DOHH2 (cell line): ENCODE measurements at regions not wholly inside any gene's neighbourhood (a gene's known extent, or its start where the extent isn't known, plus 50 kb on each side); places are given as distances from the start of the nearest gene placed in this dataset.

Experiments used
- H3F3A ChIP-seq: fragments of 200-600 bp; sonication (generic), shearing (Covaris generic); 2 replicates; pipeline ENCODE4 v1.6.0; 2016; ENCODE audit warnings: antibody characterized with exemption, mild to moderate bottlenecking; ENCODE audit not compliant: control insufficient read depth, insufficient read depth
- H3K27ac ChIP-seq: fragments of 200-600 bp; sonication (generic); 2 replicates; pipeline ENCODE4 v1.5.1; 2014; ENCODE audit warnings: low read depth, mild to moderate bottlenecking, low read length, moderate library complexity
- H3K27me3 ChIP-seq: fragments of 200-600 bp; sonication (generic); 2 replicates; pipeline ENCODE4 v1.6.1; 2014; ENCODE audit warnings: mild to moderate bottlenecking, low read length, mixed read lengths; ENCODE audit not compliant: control insufficient read depth
- H3K36me3 ChIP-seq: fragments of 200-600 bp; sonication (generic); 2 replicates; pipeline ENCODE4 v1.6.1; 2014; ENCODE audit warnings: mild to moderate bottlenecking, low read length, moderate library complexity, mixed read lengths; ENCODE audit not compliant: control insufficient read depth
- H3K4me1 ChIP-seq: fragments of 200-600 bp; sonication (generic); 2 replicates; pipeline ENCODE4 v1.6.1; 2014; ENCODE audit warnings: mild to moderate bottlenecking, low read length, mixed read lengths; ENCODE audit not compliant: control insufficient read depth
- H3K4me2 ChIP-seq: fragments of 200-600 bp; sonication (generic); 2 replicates; pipeline ENCODE4 v1.6.0; 2014; ENCODE audit warnings: mild to moderate bottlenecking, low read length, moderate library complexity
- H3K4me3 ChIP-seq: fragments of 200-600 bp; sonication (generic); 2 replicates; pipeline ENCODE4 v1.5.1; 2014; ENCODE audit warnings: mild to moderate bottlenecking, low read length, mixed read lengths
- H3K79me2 ChIP-seq: fragments of 200-600 bp; sonication (generic); 2 replicates; pipeline ENCODE4 v1.6.1; 2014; ENCODE audit warnings: mild to moderate bottlenecking, low read length, mixed read lengths; ENCODE audit not compliant: control insufficient read depth
- H3K9me2 ChIP-seq: fragments of 200-600 bp; sonication (generic); replicated peaks from 2 replicates; pipeline ENCODE4 v1.6.1; 2014; ENCODE audit warnings: mild to moderate bottlenecking, low read length, mixed read lengths; ENCODE audit not compliant: control insufficient read depth
- H3K9me3 ChIP-seq: fragments of 200-600 bp; sonication (generic); 2 replicates; pipeline ENCODE4 v1.6.1; 2014; ENCODE audit warnings: antibody characterized with exemption, low read length, mixed read lengths; ENCODE audit not compliant: control insufficient read depth, insufficient read depth
- H4K20me1 ChIP-seq: fragments of 200-600 bp; sonication (generic); 2 replicates; pipeline ENCODE4 v1.6.0; 2014; ENCODE audit warnings: low read depth, mild to moderate bottlenecking, antibody characterized with exemption, low read length, moderate library complexity; ENCODE audit not compliant: control insufficient read depth, insufficient read depth
- CTCF ChIP-seq: fragments of 200-600 bp; sonication (generic); IDR thresholded peaks from one replicate; pipeline ENCODE4 v1.5.1; 2014; ENCODE audit warnings: antibody characterized with exemption, mild to moderate bottlenecking, low read depth, low read length; ENCODE audit not compliant: poor library complexity, severe bottlenecking
- EZH2phosphoT487 ChIP-seq: fragments of 200-600 bp; sonication (generic); IDR thresholded peaks from 2 replicates; pipeline ENCODE4 v1.6.1; 2017; ENCODE audit warnings: borderline replicate concordance, mild to moderate bottlenecking, antibody characterized with exemption, low read length, moderate library complexity, mixed read lengths

GRCh38 chr1:69077633-69078032 lies 490.1 kb upstream of the LRRC7 start:
- Histone ChIP-seq H3K27ac (no peak overlapping the region), H3K36me3 (no peaks in the 10 kb centered on the region), H3K9me3 (no peaks in the 10 kb centered on the region), H3K4me1 (no peaks in the 10 kb centered on the region), H3F3A (no peaks in the 10 kb centered on the region), H3K4me3 (no peak overlapping the region), H4K20me1 (no peaks in the 10 kb centered on the region), H3K4me2 (no peak overlapping the region), H3K27me3 (no peaks in the 10 kb centered on the region), H3K79me2 (no peaks in the 10 kb centered on the region), H3K9me2 (no peaks in the 10 kb centered on the region)
- TF ChIP-seq CTCF: no peak
- no peak for TF ChIP-seq EZH2phosphoT487

GRCh38 chr1:69081668-69082067 lies 486.1 kb upstream of the LRRC7 start:
- TF ChIP-seq CTCF (no peak), EZH2phosphoT487 (no peak)

GRCh38 chr1:69082312-69082711 lies 485.4 kb upstream of the LRRC7 start:
- Histone ChIP-seq H3K4me1 (no peaks in the 10 kb centered on the region), H3K27me3 (no peaks in the 10 kb centered on the region), H3K9me3 (no peaks in the 10 kb centered on the region), H3K36me3 (no peaks in the 10 kb centered on the region), H3K79me2 (no peaks in the 10 kb centered on the region), H3K4me2 (no peak overlapping the region), H4K20me1 (no peaks in the 10 kb centered on the region), H3K27ac (no peak overlapping the region), H3F3A (no peaks in the 10 kb centered on the region), H3K4me3 (no peak overlapping the region), H3K9me2 (no peaks in the 10 kb centered on the region)
- TF ChIP-seq EZH2phosphoT487 (no peak), CTCF (no peak)

More at GRCh38 chr1:69081668-69082067, 486.1 kb upstream of the LRRC7 start:
- Histone ChIP-seq H3K9me2 (no peaks in the 10 kb centered on the region), H3K27ac (no peak overlapping the region), H3K4me3 (no peak overlapping the region), H3K79me2 (no peaks in the 10 kb centered on the region), H3K27me3 (no peaks in the 10 kb centered on the region), H3F3A (no peaks in the 10 kb centered on the region), H3K4me2 (no peak overlapping the region), H3K4me1 (no peaks in the 10 kb centered on the region), H3K36me3 (no peaks in the 10 kb centered on the region), H4K20me1 (no peaks in the 10 kb centered on the region), H3K9me3 (no peaks in the 10 kb centered on the region)

- H3K36me3 ChIP-seq: no peaks in the 10 kb centered on the region
- no peak overlapping the region for H3K4me2 ChIP-seq
- H3K79me2 ChIP-seq: no peaks in the 10 kb centered on the region
- H3K27me3 ChIP-seq: no peaks in the 10 kb centered on the region
- H3K4me3 ChIP-seq: no peak overlapping the region
- no peaks in the 10 kb centered on the region for H3K9me2 ChIP-seq
- no peak overlapping the region for H3K27ac ChIP-seq
- H4K20me1 ChIP-seq: no peaks in the 10 kb centered on the region
- H3K4me1 ChIP-seq: no peaks in the 10 kb centered on the region
- H3K9me3 ChIP-seq: no peaks in the 10 kb centered on the region
- H3F3A ChIP-seq: no peaks in the 10 kb centered on the region
- TF ChIP-seq EZH2phosphoT487 (no peak), CTCF (no peak)
These were observed 481.6 kb upstream of the LRRC7 start for GRCh38 chr1:69086148-69086547.
